ENCODE measurements at regions not wholly inside any gene's neighbourhood (a gene's known extent, or its start where the extent isn't known, plus 50 kb on each side); places are given as distances from the start of the nearest gene placed in this dataset.

DNA sequence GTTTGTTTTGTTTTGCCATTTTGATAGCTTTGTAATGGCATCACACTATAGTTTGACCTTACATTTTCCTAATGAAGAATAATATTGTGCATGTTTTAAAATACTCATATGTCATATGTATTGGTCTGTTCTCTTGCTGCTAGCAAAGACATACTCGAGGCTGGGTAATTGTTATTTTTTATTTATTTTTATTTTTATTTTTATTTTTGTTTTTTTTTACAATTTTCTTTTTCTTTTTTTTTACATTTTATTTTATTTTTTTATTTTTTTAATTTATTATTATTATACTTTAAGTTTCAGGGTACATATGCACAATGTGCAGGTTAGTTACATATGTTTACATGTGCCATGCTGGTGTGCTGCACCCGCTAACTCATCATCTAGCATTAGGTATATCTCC is 104.6 kb upstream of the GRID2 start:
- TF ChIP-seq, protein P1, sequence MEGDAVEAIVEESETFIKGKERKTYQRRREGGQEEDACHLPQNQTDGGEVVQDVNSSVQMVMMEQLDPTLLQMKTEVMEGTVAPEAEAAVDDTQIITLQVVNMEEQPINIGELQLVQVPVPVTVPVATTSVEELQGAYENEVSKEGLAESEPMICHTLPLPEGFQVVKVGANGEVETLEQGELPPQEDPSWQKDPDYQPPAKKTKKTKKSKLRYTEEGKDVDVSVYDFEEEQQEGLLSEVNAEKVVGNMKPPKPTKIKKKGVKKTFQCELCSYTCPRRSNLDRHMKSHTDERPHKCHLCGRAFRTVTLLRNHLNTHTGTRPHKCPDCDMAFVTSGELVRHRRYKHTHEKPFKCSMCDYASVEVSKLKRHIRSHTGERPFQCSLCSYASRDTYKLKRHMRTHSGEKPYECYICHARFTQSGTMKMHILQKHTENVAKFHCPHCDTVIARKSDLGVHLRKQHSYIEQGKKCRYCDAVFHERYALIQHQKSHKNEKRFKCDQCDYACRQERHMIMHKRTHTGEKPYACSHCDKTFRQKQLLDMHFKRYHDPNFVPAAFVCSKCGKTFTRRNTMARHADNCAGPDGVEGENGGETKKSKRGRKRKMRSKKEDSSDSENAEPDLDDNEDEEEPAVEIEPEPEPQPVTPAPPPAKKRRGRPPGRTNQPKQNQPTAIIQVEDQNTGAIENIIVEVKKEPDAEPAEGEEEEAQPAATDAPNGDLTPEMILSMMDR (IDR thresholded peaks at IDR 0.05) = no peak
- TF ChIP-seq POLR2AphosphoS5 (IDR thresholded peaks at IDR 0.05) (no peak), POLR2A (IDR thresholded peaks at IDR 0.05) (no peak)
